PFSK-1 (cell line): ENCODE measurements at regions not wholly inside any gene's neighbourhood (a gene's known extent, or its start where the extent isn't known, plus 50 kb on each side); places are given as distances from the start of the nearest gene placed in this dataset.

Source experiments
- POLR2AphosphoS5 ChIP-seq: IDR thresholded peaks from 2 replicates; pipeline ENCODE4 v1.6.1; 2012; ENCODE audit warnings: low read depth, mild to moderate bottlenecking, control low read depth, low read length, moderate library complexity
- SIN3A ChIP-seq: IDR thresholded peaks from 2 replicates; pipeline ENCODE4 v1.6.1; 2012; ENCODE audit warnings: mild to moderate bottlenecking, low read length, moderate library complexity, borderline replicate concordance; ENCODE audit not compliant: insufficient read depth
- TF ChIP-seq, protein P1 (sequence below), 2 experiments: IDR thresholded peaks; 2 replicates each; pipeline versions ENCODE4 v1.6.1 to v1.8.0; 2011 to 2012; ENCODE audit warnings: low read depth in 2 of 2, low read length in 2 of 2, control low read depth in 1 of 2, inconsistent platforms in 1 of 2, mild to moderate bottlenecking in 1 of 2, moderate library complexity in 1 of 2; ENCODE audit not compliant: insufficient read depth in 1 of 2

DNA sequence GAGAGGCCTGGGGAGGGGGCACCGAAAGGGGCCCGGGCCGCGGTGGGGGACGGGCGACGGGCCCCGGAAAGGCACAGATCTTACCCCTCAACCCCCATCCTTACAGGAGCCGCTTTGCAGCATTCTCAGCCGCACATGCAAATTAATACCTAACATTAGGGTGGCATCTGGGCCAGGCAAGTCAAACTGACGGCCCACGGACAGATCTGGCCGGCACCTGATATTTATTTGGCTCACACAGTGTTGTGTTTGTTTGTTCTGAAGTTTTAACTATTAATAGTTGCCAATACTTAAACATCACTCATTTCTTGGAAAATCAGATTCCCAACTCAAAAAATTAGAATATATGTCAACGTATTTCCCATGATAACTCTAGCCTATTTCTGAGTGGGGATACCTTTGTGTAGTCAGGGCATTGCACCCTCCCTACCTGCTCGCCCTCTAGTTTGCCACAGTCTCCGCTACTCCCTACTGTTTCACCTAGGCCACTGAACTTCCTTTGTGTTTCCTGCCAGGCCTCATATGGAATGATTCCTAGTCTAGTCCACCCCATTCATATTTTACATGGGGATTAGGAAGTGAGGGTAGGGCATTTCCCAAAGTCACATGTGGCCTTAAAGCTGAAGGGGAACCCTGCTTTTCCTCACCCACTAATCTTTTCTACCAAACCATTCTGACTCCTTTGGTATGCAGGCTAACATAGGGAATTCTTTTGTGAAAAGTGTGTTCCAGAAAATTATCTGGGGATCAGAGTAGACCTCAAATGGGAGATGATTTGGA is 71.9 kb upstream of the LARP1 start:
- TF ChIP-seq SIN3A (no peak), POLR2AphosphoS5 (no peak)
- TF ChIP-seq, protein P1, sequence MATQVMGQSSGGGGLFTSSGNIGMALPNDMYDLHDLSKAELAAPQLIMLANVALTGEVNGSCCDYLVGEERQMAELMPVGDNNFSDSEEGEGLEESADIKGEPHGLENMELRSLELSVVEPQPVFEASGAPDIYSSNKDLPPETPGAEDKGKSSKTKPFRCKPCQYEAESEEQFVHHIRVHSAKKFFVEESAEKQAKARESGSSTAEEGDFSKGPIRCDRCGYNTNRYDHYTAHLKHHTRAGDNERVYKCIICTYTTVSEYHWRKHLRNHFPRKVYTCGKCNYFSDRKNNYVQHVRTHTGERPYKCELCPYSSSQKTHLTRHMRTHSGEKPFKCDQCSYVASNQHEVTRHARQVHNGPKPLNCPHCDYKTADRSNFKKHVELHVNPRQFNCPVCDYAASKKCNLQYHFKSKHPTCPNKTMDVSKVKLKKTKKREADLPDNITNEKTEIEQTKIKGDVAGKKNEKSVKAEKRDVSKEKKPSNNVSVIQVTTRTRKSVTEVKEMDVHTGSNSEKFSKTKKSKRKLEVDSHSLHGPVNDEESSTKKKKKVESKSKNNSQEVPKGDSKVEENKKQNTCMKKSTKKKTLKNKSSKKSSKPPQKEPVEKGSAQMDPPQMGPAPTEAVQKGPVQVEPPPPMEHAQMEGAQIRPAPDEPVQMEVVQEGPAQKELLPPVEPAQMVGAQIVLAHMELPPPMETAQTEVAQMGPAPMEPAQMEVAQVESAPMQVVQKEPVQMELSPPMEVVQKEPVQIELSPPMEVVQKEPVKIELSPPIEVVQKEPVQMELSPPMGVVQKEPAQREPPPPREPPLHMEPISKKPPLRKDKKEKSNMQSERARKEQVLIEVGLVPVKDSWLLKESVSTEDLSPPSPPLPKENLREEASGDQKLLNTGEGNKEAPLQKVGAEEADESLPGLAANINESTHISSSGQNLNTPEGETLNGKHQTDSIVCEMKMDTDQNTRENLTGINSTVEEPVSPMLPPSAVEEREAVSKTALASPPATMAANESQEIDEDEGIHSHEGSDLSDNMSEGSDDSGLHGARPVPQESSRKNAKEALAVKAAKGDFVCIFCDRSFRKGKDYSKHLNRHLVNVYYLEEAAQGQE (IDR thresholded peaks at IDR 0.05; ENCODE audit: insufficient read depth in 1 of 2, low read depth in 2 of 2, low read length in 2 of 2) = no peak
